GM21367 (cell line): ENCODE measurements at regions not wholly inside any gene's neighbourhood (a gene's known extent, or its start where the extent isn't known, plus 50 kb on each side); places are given as distances from the start of the nearest gene placed in this dataset.
"Not testable (repeated sequence)": the region's sequence is repeated elsewhere in the genome, so short reads cannot be mapped to it uniquely, and the experiment has no call there.

ENCODE experiments used
- ATAC-seq: cut with Tn5 transposase; IDR thresholded peaks from one replicate; pipeline ENCODE4 v1.9.1; 2021; ENCODE audit not compliant: unreplicated experiment

- peak; percentile 96 for ATAC-seq
Observed at GRCh38 chrY:19541475-19542306, 202.8 kb downstream of the KDM5D start.

DNA sequence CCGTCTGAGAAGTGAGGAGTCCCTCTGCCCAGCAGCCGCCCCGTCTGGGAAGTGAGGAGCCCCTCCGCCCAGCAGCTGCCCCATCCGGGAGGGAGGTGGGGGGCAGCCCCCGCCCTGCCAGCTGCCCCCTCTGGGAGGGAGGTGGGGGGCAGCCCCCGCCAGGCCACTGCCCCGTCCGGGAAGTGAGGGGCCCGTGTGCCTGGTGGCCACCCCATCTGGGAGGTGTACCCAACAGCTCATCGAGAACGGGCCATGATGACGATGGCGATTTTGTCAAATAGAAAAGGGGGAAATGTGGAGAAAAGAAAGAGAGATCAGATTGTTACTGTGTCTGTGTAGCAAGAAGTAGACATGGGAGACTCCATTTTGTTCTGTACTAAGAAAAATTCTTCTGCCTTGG lies 208.8 kb downstream of the KDM5D start:
- ATAC-seq: not testable (repeated sequence)

DNA sequence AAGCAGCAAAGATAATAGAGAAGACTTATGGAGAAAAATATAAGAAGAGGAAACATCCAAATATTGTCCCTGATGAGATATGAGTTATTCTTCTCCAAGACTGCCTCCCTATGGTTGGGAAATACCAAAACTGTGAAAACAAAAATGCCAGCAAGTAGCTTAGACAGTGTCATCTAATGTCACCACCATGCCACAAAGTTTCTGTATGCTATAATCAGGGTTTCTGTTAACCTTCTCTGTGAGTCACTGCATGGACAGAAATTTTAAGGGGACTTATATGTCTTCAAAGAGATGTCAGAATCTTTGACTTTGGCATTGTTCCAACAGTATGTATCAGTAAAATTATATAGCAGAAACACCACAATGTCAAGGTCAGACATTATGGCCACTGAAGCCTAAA lies 222.6 kb downstream of the KDM5D start:
- ATAC-seq: no peak

GRCh38 chrY:19503092-19503449 lies 241.5 kb downstream of the KDM5D start:
- ATAC-seq: no peak

DNA sequence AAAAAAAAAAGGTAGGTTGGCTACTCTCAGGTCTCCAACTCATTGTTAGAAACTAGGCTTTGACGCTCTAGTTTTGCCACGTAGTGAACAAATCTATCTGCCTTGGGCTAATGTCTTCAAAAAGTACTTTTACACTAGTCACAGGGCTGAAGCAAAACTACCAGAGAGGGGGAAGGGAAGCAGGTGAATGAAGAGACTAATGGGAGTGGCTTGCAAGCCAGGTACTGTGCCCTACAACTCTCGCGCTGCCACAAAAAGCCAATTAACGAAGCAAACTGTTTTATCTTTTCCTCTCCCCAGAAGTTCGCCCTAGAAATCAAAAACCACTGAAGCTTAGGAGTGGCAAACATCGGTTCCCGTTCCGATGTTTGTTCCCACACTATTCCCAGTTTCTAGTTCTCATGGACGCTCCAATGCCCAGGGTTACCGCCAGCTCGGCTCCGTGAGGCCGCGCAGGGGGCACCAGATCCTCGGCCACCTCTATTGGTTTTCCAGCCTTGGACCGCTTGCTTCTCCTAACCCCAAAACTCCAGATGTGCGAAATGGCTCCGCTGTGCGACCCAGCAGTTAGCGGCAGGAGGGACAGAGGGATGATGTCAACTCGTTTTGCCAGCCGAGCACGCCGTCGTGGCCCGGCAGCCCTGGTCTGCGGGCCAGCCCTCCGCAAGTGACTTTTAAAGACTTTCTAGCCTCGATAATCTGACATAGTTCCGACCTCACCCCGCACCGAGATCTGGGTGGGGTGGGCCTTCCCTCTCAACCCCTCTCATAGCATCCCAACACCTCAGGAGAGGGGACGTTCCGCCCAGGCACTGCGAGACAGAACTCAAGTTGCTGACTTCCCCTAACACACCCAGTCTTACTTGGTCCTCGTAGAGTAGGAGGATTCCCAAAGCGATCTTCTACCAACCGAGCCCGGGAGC lies 242.1 kb downstream of the KDM5D start:
- no peak for ATAC-seq

- ATAC-seq: peak; percentile 70
Observed at GRCh38 chrY:19498556-19498955, 246.0 kb downstream of the KDM5D start.

DNA sequence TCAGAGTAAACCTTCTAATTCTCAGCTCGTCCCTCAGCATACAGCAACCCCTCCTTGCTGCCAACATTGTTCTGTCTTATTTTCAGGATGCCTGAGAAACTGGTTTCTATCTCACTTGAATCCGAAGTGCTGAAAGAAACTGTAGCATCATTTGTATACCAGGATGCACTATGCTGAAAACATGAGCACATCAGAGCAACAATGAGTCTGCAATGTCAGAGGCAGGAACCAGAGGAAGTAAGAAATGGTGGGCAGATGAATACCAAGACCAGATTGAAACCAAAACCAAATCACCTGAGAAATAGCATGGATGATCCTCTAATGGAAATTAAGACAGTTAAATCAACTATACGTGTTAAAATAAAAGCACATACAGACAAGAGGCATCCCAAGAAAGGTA lies 257.0 kb downstream of the KDM5D start:
- ATAC-seq: no peak

DNA sequence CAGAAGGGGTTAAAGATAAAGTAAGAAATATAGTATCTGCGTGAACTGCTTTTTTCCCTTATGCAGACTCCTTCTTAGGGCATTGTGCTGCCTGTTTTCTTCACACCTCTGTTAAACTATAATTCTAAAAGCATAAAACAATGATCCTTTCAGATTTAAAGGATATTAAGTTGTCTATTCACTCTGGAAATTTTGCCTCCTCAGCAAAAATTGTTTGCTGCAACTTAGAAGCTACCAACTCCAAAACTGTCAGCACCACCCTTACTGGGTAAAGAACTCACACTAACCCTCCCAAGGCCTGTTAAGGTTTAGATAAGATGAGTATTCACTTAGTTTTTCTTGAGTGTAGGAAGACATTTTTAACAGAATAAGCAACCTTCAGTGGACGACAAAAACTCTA lies 259.5 kb downstream of the KDM5D start:
- ATAC-seq: no peak

DNA sequence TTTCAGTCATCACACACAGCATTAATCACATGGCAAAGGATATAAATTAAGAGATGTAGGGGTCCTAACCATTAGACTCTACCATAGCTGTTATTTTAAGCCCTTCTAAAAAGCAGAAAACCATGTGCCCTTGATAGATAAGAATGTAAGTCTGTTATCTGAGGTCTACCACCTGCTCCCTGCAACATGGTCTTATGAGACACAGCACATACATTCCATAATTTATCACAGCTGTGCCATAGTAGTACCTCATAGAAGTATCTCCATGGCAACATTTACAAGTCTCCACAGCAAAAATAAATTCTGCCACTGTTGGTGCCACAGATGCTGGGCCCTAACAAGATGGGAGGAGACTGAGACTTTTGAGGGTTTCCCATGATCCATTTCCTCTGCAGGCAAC lies 265.4 kb downstream of the KDM5D start:
- no peak for ATAC-seq

GRCh38 chrY:19477959-19478358 lies 266.6 kb downstream of the KDM5D start:
- ATAC-seq: no peak

GRCh38 chrY:19465809-19466208 lies 278.7 kb downstream of the KDM5D start:
- no peak for ATAC-seq

DNA sequence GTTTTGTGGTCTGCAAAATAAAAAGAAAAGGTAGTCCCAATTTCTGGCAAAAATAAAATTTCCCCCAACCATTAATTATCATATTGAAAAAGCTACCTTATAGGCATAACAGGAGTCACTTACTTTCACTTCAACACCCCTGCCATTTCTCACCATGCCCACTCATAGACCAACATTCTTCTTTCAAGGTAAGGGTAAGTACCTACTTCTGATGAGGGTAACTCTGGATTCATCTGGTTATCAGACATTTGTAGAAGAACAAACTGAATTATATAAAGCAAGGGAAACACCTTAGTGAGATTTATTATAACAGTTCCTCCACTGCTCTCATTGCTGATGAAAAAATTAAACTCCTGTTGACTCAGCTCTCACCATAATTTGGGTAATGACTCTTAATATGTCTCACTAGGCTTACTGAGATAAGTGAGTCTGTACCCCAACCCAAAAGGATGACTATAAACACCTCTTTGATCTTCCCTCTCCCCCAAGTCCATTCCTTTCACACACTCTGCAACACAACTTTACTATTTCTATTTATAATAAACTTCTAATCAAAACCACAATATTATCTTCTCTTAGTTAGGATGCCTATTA lies 287.6 kb downstream of the KDM5D start:
- ATAC-seq: no peak

GRCh38 chrY:19433059-19433458 lies 311.5 kb downstream of the KDM5D start:
- ATAC-seq: no peak

DNA sequence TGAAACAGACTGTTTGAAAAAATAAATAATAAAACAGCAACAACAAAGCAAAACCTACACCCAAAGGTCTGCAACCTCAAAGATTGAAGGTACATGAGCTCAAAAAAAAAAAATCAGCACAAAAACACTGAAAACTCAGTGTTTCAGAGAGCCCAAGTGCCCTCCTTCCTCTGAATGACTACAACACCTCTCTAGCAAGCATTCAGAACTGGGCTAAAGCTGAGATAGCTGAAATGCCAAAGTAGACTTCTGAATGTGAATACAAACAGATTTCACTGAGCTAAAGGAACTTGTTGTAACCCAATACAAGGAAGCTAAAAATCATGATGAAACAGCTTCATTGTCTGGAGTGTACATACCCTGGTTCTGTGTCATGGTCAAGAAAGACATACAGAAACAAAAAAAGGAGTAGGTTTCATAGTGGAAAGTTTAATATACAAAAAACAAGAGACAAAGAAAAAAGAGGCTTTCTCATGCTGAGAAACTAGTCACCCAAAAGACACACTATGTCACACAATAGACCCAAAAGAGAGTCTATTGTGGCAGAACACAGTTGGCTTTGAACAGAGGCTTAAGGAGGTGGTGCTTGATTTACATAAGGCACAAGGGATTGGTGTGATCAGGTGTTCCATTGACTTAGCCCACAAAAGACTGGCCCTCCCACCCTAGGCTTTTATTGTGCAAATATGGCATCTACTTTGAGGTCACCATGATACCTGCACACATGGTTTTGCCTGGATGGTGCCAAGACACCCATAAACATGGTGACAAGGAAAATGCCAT lies 316.6 kb downstream of the KDM5D start:
- ATAC-seq: no peak

DNA sequence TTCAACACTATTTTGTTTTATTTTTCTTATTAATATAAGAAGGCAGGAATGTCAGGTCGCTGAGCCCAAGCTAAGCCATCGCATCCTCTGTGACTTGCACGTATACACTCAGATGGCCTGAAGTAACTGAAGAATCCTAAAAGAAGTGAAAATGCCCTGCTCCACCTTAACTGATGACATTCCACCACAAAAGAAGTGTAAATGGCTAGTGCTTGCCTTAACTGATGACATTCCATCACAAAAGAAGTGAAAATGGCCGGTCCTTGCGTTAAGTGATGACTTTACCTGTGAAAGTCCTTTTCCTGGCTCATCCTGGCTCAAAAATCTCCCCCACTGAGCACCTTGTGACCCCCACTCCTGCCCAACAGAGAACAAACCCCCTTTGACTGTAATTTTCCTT lies 317.3 kb downstream of the KDM5D start:
- not testable (repeated sequence) for ATAC-seq

GRCh38 chrY:19410980-19411766 lies 333.4 kb downstream of the KDM5D start:
- ATAC-seq: no peak

- ATAC-seq: no peak
Observed at GRCh38 chrY:19406246-19406645, 338.3 kb downstream of the KDM5D start.

DNA sequence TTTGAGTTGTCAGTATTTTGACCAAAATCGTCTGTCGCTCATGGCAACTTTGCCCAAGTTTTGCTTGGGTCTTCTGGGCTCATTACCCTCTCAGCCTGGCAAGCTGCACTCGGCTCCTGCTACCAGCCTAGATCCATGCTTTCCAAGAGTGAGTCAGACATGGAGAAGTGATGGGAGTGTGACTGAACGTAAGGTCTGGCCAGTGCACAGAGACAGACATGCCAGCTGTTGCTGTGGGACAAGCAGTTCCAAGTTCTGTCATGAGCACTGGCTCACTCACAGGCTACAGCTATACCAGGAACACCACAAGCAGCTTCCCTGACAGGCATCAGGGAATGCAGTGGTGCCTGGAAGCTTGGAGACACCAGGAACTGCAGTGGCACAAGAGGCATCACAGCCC lies 338.9 kb downstream of the KDM5D start:
- ATAC-seq: no peak

GRCh38 chrY:19392876-19393275 lies 351.6 kb downstream of the KDM5D start:
- ATAC-seq: no peak

DNA sequence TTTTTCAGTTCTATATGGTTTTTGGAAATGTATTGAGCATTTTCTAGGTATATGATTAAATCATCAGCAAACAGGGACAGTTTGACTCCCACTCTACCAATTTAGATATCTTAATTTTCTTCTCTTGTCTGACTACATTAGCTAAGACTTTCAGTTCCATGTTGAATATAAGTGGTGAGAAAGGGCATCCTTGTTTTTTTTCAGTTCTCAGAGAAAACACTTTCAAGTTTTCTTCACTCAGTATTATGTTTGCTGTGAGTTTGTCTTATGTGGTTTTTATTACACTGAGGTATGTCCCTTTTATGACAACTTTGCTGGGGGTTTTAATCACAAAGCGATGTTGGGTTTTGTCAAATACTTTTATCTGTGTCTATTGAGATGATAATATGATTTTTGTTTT lies 352.6 kb downstream of the KDM5D start:
- ATAC-seq: no peak
